GM23338 (cell line): ENCODE measurements at regions not wholly inside any gene's neighbourhood (a gene's known extent, or its start where the extent isn't known, plus 50 kb on each side); places are given as distances from the start of the nearest gene placed in this dataset.

Experiments used
- ATAC-seq: fragments of 200-7000 bp; cut with Tn5 transposase; 3 replicates; pipeline ENCODE4 v1.9.1; 2020
- DNase-seq: peaks from one replicate; pipeline ENCODE4 v3.0.0-alpha.2; 2015; ENCODE audit warnings: low spot score
- H2AFZ ChIP-seq: fragments of 200-600 bp; sonication (generic); 2 replicates; pipeline ENCODE4 v1.8.0; 2016; ENCODE audit warnings: antibody characterized with exemption, mild to moderate bottlenecking, moderate library complexity
- H3F3A ChIP-seq: fragments of 200-600 bp; sonication (generic); replicated peaks from 2 replicates; pipeline ENCODE4 v1.8.0; 2017; ENCODE audit warnings: antibody characterized with exemption, mixed run types, low read depth
- H3K27ac ChIP-seq: fragments of 200-600 bp; sonication (generic); 2 replicates; pipeline ENCODE4 v1.6.1; 2016; ENCODE audit warnings: low read depth
- H3K27me3 ChIP-seq: fragments of 200-600 bp; sonication (generic); 2 replicates; pipeline ENCODE4 v1.8.0; 2016; ENCODE audit warnings: mild to moderate bottlenecking, mixed run types, moderate library complexity; ENCODE audit not compliant: insufficient read depth
- H3K36me3 ChIP-seq: fragments of 200-600 bp; sonication (generic); 2 replicates; pipeline ENCODE4 v1.8.0; 2016; ENCODE audit warnings: mild to moderate bottlenecking; ENCODE audit not compliant: insufficient read depth
- H3K4me1 ChIP-seq: fragments of 200-600 bp; sonication (generic); 2 replicates; pipeline ENCODE4 v1.8.0; 2016; ENCODE audit warnings: mild to moderate bottlenecking, moderate library complexity; ENCODE audit not compliant: insufficient read depth
- H3K4me2 ChIP-seq: fragments of 200-600 bp; sonication (generic); 2 replicates; pipeline ENCODE4 v1.7.1; 2017; ENCODE audit warnings: mixed run types
- H3K4me3 ChIP-seq: fragments of 200-600 bp; sonication (generic); 2 replicates; pipeline ENCODE4 v1.6.1; 2016; ENCODE audit warnings: mixed run types
- H3K79me2 ChIP-seq: fragments of 200-600 bp; sonication (generic); replicated peaks from 2 replicates; pipeline ENCODE4 v1.8.0; 2017; ENCODE audit warnings: mild to moderate bottlenecking; ENCODE audit not compliant: insufficient read depth
- H3K9me2 ChIP-seq: fragments of 200-600 bp; sonication (generic); 2 replicates; pipeline ENCODE4 v1.8.0; 2017; ENCODE audit not compliant: insufficient read depth
- H4K20me1 ChIP-seq: fragments of 200-600 bp; sonication (generic); replicated peaks from 2 replicates; pipeline ENCODE4 v1.8.0; 2017; ENCODE audit warnings: mild to moderate bottlenecking; ENCODE audit not compliant: insufficient read depth
- H3K27ac Mint-ChIP-seq: 2 replicates; pipeline ENCODE4 v1.8.0; 2020; ENCODE audit warnings: inconsistent platforms, mild to moderate bottlenecking, moderate library complexity, mixed read lengths
- H3K27me3 Mint-ChIP-seq: 3 replicates; pipeline ENCODE4 v1.8.0; 2022; ENCODE audit warnings: low read depth, mild to moderate bottlenecking, moderate library complexity, mixed read lengths, inconsistent platforms; ENCODE audit not compliant: insufficient read depth, poor library complexity
- H3K36me3 Mint-ChIP-seq: 3 replicates; pipeline ENCODE4 v1.8.0; 2021; ENCODE audit warnings: low read depth, mild to moderate bottlenecking, inconsistent platforms, moderate library complexity, mixed read lengths
- H3K4me1 Mint-ChIP-seq: 3 replicates; pipeline ENCODE4 v1.8.0; 2020; ENCODE audit warnings: mild to moderate bottlenecking, inconsistent platforms, mixed read lengths
- H3K4me3 Mint-ChIP-seq: 3 replicates; pipeline ENCODE4 v1.8.0; 2021; ENCODE audit warnings: moderate library complexity, mild to moderate bottlenecking, inconsistent platforms, mixed read lengths
- H3K9me3 Mint-ChIP-seq: 3 replicates; pipeline ENCODE4 v1.8.0; 2020; ENCODE audit warnings: moderate library complexity, mild to moderate bottlenecking, inconsistent platforms, mixed read lengths
- CREB1 ChIP-seq: fragments of 250-450 bp; sonication (Bioruptor Pico); IDR thresholded peaks from 2 replicates; pipeline ENCODE4 v1.5.0; 2020; ENCODE audit warnings: low read depth, mild to moderate bottlenecking, moderate library complexity
- EZH2 ChIP-seq: fragments of 200-600 bp; sonication (generic); IDR thresholded peaks from one replicate; pipeline ENCODE4 v1.8.0; 2017; ENCODE audit warnings: antibody characterized with exemption, mild to moderate bottlenecking, low read depth; ENCODE audit not compliant: unreplicated experiment
- EZH2phosphoT487 ChIP-seq: fragments of 200-600 bp; sonication (generic); IDR thresholded peaks from one replicate; pipeline ENCODE4 v1.8.1; 2018; ENCODE audit warnings: antibody characterized with exemption; ENCODE audit not compliant: unreplicated experiment
- JUNB ChIP-seq: IDR thresholded peaks from one replicate; pipeline ENCODE4 v1.6.1; 2016; ENCODE audit warnings: antibody characterized with exemption; ENCODE audit not compliant: unreplicated experiment
- NANOG ChIP-seq: IDR thresholded peaks from 2 replicates; pipeline ENCODE4 v1.6.1; 2016; ENCODE audit warnings: antibody characterized with exemption, borderline replicate concordance
- POLR2AphosphoS5 ChIP-seq: IDR thresholded peaks from 2 replicates; pipeline ENCODE4 v1.6.1; 2016; ENCODE audit warnings: antibody characterized with exemption, low read depth
- STAT1 ChIP-seq: IDR thresholded peaks from one replicate; pipeline ENCODE4 v1.6.1; 2016; ENCODE audit warnings: antibody characterized with exemption; ENCODE audit not compliant: unreplicated experiment
- ZNF114 ChIP-seq: fragments of 250-450 bp; sonication (Bioruptor Pico); IDR thresholded peaks from 2 replicates; pipeline ENCODE4 v1.5.0; 2020; ENCODE audit warnings: mild to moderate bottlenecking, moderate library complexity
- ZNF331 ChIP-seq: fragments of 250-450 bp; sonication (Bioruptor Pico); IDR thresholded peaks from 2 replicates; pipeline ENCODE4 v1.5.0; 2020; ENCODE audit warnings: low read depth, mild to moderate bottlenecking, moderate library complexity
- TF ChIP-seq, protein P1 (sequence below): IDR thresholded peaks from one replicate; pipeline ENCODE4 v1.6.1; 2018; ENCODE audit warnings: antibody characterized with exemption; ENCODE audit not compliant: unreplicated experiment
- TF ChIP-seq, protein P2 (sequence below): fragments of 250-450 bp; sonication (Bioruptor Pico); IDR thresholded peaks from 2 replicates; pipeline ENCODE4 v1.5.0; 2020; ENCODE audit warnings: mild to moderate bottlenecking, moderate library complexity
- TF ChIP-seq, protein P3 (sequence below), 2 experiments: fragments of 200-600 bp in 1 of 2; sonication (generic) in 1 of 2; conservative IDR thresholded peaks; 2 replicates each; pipeline versions ENCODE4 v1.5.1 to v1.6.1; 2016 to 2017; ENCODE audit warnings: antibody characterized with exemption in 2 of 2, low read depth in 2 of 2, mild to moderate bottlenecking in 2 of 2, moderate library complexity in 1 of 2
- TF ChIP-seq, protein P4 (sequence below): IDR thresholded peaks from 2 replicates; pipeline ENCODE4 v1.6.1; 2016; ENCODE audit warnings: antibody characterized with exemption

DNA sequence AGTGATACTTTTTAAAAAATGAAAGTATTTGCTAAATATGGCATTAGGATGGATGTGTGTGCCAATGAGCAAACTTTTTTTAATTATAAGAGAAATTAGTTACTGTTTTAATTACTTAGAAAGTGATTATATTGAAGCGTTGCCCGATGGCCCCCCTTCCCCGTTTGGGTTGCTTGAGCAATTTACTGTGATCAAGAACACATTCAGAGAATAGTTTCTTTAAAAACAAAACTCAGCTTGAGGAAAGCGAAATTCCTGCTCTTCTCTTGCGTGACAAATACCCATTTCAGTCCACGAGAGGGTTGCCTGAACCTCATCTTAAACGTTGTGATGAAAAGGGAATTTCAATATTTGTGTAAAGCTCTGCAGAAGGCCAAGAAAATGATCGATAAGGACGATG, 234.1 kb downstream of the GATA3 start:
- Histone ChIP-seq H3K36me3 (no peaks in the 10 kb centered on the region), H3F3A (no peaks in the 10 kb centered on the region), H3K4me1 (peaks cover 23% of the 10 kb centered on the region), H3K27ac (no peak overlapping the region), H2AFZ (no peak overlapping the region), H3K4me2 (no peak overlapping the region), H4K20me1 (no peaks in the 10 kb centered on the region), H3K27me3 (no peaks in the 10 kb centered on the region), H3K9me2 (peaks cover 3% of the 10 kb centered on the region; the same call in 1 of the 2 replicates), H3K4me3 (no peak overlapping the region), H3K79me2 (no peaks in the 10 kb centered on the region)
- Mint-ChIP-seq H3K9me3 (no peaks in the 10 kb centered on the region), H3K27me3 (no peaks in the 10 kb centered on the region), H3K36me3 (no peaks in the 10 kb centered on the region), H3K27ac (no peak overlapping the region), H3K4me1 (peaks cover 21% of the 10 kb centered on the region), H3K4me3 (no peak overlapping the region)
- ATAC-seq: no peak
- DNase-seq: no peak
- TF ChIP-seq, protein P1, sequence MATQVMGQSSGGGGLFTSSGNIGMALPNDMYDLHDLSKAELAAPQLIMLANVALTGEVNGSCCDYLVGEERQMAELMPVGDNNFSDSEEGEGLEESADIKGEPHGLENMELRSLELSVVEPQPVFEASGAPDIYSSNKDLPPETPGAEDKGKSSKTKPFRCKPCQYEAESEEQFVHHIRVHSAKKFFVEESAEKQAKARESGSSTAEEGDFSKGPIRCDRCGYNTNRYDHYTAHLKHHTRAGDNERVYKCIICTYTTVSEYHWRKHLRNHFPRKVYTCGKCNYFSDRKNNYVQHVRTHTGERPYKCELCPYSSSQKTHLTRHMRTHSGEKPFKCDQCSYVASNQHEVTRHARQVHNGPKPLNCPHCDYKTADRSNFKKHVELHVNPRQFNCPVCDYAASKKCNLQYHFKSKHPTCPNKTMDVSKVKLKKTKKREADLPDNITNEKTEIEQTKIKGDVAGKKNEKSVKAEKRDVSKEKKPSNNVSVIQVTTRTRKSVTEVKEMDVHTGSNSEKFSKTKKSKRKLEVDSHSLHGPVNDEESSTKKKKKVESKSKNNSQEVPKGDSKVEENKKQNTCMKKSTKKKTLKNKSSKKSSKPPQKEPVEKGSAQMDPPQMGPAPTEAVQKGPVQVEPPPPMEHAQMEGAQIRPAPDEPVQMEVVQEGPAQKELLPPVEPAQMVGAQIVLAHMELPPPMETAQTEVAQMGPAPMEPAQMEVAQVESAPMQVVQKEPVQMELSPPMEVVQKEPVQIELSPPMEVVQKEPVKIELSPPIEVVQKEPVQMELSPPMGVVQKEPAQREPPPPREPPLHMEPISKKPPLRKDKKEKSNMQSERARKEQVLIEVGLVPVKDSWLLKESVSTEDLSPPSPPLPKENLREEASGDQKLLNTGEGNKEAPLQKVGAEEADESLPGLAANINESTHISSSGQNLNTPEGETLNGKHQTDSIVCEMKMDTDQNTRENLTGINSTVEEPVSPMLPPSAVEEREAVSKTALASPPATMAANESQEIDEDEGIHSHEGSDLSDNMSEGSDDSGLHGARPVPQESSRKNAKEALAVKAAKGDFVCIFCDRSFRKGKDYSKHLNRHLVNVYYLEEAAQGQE: no peak
- TF ChIP-seq NANOG (no peak), POLR2AphosphoS5 (no peak), ZNF114 (no peak), EZH2 (no peak), ZNF331 (CRISPR knock-in tag) (no peak), STAT1 (no peak), EZH2phosphoT487 (no peak), CREB1 (CRISPR knock-in tag) (no peak), JUNB (no peak)
- TF ChIP-seq, protein P2, sequence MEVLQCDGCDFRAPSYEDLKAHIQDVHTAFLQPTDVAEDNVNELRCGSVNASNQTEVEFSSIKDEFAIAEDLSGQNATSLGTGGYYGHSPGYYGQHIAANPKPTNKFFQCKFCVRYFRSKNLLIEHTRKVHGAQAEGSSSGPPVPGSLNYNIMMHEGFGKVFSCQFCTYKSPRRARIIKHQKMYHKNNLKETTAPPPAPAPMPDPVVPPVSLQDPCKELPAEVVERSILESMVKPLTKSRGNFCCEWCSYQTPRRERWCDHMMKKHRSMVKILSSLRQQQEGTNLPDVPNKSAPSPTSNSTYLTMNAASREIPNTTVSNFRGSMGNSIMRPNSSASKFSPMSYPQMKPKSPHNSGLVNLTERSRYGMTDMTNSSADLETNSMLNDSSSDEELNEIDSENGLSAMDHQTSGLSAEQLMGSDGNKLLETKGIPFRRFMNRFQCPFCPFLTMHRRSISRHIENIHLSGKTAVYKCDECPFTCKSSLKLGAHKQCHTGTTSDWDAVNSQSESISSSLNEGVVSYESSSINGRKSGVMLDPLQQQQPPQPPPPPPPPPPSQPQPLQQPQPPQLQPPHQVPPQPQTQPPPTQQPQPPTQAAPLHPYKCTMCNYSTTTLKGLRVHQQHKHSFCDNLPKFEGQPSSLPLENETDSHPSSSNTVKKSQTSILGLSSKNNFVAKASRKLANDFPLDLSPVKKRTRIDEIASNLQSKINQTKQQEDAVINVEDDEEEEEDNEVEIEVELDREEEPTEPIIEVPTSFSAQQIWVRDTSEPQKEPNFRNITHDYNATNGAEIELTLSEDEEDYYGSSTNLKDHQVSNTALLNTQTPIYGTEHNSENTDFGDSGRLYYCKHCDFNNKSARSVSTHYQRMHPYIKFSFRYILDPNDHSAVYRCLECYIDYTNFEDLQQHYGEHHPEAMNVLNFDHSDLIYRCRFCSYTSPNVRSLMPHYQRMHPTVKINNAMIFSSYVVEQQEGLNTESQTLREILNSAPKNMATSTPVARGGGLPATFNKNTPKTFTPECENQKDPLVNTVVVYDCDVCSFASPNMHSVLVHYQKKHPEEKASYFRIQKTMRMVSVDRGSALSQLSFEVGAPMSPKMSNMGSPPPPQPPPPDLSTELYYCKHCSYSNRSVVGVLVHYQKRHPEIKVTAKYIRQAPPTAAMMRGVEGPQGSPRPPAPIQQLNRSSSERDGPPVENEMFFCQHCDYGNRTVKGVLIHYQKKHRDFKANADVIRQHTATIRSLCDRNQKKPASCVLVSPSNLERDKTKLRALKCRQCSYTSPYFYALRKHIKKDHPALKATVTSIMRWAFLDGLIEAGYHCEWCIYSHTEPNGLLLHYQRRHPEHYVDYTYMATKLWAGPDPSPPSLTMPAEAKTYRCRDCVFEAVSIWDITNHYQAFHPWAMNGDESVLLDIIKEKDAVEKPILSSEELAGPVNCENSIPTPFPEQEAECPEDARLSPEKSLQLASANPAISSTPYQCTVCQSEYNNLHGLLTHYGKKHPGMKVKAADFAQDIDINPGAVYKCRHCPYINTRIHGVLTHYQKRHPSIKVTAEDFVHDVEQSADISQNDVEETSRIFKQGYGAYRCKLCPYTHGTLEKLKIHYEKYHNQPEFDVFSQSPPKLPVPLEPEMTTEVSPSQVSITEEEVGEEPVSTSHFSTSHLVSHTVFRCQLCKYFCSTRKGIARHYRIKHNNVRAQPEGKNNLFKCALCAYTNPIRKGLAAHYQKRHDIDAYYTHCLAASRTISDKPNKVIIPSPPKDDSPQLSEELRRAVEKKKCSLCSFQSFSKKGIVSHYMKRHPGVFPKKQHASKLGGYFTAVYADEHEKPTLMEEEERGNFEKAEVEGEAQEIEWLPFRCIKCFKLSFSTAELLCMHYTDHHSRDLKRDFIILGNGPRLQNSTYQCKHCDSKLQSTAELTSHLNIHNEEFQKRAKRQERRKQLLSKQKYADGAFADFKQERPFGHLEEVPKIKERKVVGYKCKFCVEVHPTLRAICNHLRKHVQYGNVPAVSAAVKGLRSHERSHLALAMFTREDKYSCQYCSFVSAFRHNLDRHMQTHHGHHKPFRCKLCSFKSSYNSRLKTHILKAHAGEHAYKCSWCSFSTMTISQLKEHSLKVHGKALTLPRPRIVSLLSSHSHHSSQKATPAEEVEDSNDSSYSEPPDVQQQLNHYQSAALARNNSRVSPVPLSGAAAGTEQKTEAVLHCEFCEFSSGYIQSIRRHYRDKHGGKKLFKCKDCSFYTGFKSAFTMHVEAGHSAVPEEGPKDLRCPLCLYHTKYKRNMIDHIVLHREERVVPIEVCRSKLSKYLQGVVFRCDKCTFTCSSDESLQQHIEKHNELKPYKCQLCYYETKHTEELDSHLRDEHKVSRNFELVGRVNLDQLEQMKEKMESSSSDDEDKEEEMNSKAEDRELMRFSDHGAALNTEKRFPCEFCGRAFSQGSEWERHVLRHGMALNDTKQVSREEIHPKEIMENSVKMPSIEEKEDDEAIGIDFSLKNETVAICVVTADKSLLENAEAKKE (CRISPR knock-in tag): no peak
- TF ChIP-seq, protein P3, sequence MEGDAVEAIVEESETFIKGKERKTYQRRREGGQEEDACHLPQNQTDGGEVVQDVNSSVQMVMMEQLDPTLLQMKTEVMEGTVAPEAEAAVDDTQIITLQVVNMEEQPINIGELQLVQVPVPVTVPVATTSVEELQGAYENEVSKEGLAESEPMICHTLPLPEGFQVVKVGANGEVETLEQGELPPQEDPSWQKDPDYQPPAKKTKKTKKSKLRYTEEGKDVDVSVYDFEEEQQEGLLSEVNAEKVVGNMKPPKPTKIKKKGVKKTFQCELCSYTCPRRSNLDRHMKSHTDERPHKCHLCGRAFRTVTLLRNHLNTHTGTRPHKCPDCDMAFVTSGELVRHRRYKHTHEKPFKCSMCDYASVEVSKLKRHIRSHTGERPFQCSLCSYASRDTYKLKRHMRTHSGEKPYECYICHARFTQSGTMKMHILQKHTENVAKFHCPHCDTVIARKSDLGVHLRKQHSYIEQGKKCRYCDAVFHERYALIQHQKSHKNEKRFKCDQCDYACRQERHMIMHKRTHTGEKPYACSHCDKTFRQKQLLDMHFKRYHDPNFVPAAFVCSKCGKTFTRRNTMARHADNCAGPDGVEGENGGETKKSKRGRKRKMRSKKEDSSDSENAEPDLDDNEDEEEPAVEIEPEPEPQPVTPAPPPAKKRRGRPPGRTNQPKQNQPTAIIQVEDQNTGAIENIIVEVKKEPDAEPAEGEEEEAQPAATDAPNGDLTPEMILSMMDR (conservative IDR thresholded peaks at IDR 0.05; ENCODE audit: low read depth in 2 of 2): no peak
- TF ChIP-seq, protein P4, sequence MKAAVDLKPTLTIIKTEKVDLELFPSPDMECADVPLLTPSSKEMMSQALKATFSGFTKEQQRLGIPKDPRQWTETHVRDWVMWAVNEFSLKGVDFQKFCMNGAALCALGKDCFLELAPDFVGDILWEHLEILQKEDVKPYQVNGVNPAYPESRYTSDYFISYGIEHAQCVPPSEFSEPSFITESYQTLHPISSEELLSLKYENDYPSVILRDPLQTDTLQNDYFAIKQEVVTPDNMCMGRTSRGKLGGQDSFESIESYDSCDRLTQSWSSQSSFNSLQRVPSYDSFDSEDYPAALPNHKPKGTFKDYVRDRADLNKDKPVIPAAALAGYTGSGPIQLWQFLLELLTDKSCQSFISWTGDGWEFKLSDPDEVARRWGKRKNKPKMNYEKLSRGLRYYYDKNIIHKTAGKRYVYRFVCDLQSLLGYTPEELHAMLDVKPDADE: no peak
